Effector CD4-positive, alpha-beta T cell (primary cell): ENCODE measurements at regions not wholly inside any gene's neighbourhood (a gene's known extent, or its start where the extent isn't known, plus 50 kb on each side); places are given as distances from the start of the nearest gene placed in this dataset.
"Not testable (repeated sequence)": the region's sequence is repeated elsewhere in the genome, so short reads cannot be mapped to it uniquely, and the experiment has no call there.

Experiments
- DNase-seq: peaks from one replicate; pipeline ENCODE4 v3.0.0-alpha.2; 2020

DNA sequence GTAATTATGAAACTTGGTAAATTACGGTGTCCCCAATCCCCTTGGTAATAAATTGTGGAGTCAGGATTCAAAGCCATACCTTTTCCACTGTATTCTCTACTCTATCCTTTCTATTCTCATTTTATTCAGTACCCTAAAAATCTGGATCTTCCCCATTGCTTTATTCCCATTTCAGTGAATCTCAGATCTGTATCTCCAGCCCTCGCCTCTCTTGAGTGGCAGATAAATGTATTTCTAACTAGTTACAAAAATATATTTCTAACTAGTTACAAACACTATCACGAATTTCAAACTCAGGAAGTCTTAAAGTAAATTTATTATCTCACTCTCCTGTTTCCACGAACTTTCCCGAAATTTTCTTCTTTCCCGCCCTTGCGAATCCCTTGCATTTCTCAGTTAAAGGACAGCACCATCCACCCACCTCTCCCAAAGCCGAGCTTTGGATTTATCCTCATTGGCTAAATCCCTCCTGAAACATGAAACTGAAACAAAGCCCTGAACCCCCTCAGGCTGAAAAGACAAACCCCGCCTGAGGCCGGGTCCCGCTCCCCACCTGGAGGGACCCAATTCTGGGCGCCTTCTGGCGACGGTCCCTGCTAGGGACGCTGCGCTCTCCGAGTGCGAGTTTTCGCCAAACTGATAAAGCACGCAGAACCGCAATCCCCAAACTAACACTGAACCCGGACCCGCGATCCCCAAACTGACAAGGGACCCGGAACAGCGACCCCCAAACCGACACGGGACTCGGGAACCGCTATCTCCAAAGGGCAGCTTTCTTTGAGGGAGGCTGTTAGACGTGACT is 164.3 kb upstream of the PABPC3 start:
- no peak for DNase-seq

DNA sequence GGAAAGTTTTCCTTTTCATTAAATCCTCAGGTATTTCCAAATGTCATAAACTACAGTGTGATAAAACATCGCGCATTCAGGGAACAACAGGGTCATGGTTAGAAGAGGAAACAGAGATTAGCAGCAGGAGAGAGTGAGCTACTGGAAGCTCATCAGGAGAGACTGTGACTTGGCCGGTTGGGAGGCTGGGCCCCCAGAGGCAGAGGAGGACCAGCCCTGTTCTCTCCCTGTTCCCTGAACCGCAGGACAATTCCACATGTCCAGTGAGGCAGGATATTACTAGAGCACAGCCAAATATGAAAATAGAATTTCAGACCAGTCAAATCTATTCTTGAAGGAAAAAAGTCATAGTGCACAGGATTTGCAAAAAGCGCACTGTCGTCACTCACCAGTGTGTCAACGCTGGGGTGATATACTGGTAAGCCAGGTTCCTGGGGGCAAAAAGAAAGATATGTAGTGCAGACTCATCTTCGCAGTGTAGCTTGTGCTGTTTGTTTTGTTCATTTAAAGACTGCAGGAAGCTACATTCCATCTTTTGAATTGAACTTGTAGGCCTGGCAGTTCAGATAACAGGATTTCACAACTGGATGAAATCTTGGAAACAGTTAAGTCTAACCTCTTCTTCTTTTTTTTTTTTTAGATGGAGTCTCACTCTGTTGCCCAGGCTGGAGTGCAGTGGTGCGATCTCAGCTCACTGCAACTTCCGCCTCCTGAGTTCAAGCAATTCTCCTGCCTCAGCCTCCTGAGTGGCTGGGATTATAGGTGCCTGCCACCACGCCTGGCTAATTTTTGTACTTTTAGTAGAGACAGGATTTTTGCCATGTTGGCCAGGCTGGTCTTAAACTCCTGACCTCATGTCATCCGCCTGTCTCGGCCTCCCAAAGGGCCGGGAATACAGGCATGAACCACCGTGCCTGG is 162.6 kb upstream of the PABPC3 start:
- not testable (repeated sequence) for DNase-seq

DNA sequence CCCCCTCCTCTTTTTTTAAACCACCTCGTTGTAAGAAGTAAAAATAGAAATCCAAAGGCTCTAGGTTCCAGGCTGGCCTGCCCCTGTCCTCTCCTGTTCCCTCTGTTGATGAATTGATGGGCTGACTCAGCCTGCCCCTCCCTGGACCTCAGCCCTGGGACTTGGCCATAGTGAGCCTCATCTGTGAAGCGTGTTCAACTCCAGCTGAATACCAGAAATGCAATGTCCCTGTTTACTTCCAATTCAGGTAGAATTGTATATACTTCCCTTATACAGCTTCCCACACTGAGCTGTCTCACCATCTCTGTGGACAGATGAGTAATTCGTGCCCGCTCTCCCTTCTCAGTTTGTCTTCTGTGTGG is 161.9 kb upstream of the PABPC3 start:
- not testable (repeated sequence) for DNase-seq

DNA sequence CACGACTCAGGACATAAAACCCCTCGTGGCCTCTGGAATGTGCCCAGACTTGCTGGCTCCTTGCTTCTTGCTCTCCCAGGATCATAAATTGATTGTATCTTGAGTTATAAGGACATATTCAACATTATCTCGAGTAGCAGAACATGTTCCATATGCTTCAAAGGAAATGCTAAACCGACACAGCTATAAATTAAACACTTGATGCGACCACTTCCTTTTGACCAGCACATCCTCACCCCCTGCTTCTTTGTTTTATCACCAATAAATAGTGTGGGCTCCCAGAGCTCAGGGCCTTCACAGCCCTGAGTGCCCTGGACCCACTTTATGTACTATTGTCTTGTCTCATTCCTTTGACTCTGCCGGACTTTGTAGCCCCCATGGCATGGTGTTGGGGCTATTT is 157.0 kb upstream of the PABPC3 start:
- DNase-seq: no peak

DNA sequence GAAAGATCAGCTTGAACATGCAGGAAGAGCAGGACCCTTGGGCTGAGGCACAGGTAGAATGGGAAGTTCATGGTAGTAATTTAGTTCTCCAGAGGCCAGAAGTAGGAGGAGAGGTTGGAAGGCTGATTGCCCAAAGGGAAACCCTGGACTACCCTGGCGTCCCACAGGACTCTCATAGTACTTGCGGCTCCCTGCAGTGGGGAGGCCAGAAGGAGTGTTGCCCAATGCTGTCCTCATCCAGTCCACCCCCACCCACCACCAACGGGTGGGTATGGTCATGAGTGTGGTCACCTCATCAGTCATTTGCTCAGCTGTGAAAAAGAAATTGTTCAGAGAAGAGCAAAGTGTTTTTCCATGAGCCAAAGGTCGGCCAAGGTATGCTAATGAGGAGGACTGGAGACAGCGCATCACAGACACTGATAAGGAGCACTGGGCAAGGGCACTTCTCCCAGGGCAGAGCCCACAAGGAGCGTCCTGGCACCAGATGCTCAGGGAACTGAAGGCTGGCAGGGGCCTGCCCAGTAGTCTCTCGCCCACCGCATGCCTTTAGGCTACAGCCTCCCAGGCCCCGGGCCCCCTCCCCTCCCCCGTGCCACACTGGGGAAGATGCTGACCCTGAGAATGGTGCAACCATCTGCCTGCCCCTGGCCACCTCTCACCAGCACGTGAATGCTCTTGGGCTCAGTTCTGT is 154.8 kb upstream of the PABPC3 start:
- not testable (repeated sequence) for DNase-seq

DNA sequence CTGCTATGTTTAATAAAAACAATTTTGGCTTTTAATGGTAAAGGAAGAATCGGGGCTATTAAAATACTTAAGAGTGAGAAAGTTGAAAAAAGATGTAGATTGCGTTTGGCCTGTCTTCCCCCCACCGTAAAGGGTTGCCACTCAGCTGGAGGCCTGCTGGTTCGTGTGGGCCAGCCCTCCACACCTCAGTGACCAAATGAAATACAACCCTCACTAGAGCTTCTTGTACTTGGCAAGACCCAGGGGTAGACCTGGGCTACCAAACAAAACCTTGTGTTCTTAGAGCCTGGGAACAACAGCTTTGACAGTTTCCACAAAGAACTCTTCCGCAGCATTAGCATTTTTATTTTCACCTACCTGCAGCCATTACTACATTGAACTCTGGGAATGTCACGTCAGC is 152.8 kb upstream of the PABPC3 start:
- no peak for DNase-seq

DNA sequence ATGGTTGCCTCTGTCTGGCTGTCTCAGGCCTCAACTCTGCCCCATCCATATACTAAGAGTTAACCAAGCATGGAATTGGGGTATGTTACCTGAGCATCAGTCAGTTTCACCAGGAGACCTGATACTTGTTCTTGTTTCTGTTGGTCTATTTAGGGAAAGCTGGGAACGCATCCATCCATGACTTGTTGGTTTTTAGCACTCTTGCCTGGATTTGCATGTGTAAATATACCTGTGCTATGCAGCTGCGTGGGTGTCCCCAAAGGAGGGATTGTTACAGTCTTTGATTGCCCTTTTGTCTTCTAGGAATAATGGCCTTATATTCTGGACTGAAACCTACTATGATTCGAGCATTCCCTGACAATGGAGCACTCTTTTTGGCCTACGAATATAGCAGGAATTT is 151.9 kb upstream of the PABPC3 start:
- DNase-seq: not testable (repeated sequence)

DNA sequence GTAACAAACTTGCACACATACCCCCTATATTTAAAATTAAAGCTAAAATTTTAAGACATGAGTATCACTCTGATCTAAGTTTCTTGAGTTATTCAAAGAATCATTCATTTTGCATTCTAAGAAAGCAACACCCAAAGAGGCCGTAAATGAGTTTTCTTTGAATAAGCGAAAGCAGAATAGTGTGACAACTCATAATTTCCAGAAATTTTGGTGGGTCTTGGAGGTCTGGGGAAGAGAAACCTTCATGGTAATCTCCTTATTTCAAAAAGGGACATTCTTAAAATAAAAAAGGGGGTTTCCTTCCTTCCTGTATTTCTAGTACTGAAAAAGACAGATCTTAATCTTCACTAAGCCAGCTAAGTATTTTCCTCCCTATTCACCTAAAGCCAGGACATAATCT is 147.0 kb upstream of the PABPC3 start:
- DNase-seq: not testable (repeated sequence)

DNA sequence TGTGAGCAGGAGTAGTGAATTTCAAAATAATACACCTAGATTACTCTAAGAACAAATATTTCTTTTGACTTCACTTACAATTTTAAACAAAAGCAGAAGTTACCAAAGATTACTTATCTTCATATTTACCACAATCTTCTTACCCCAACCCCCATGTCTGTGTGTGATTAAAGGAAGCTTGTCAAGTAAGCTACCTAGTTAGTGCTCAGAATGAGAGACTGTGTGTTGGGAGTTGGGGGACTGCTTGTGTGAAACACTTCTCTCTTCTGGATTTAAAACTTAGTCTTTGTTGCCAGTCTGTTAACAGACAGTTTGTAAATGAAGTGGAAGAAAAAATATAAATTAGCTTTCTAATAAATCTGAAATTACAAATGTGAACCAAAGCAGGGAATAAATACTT is 145.3 kb upstream of the PABPC3 start:
- not testable (repeated sequence) for DNase-seq

DNA sequence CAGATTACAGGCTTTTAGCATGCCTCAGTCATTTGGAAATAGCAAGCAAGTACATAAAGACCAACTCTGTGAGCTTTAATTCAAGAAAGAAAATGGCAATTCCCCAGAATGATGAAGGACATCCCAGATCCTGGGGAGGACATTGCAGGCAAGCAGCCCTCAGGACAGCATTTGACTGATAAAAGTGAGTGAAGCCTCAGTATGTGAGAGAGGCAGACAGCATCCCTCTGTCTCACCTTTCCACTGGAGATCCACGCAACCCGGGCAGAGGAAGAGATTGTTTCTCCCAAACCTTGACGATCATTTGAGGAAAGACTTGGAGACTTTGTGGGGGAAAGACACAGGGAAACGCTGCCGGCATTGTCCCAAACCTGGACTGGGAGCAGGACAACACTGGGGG is 128.0 kb upstream of the PABPC3 start:
- DNase-seq: not testable (repeated sequence)

DNA sequence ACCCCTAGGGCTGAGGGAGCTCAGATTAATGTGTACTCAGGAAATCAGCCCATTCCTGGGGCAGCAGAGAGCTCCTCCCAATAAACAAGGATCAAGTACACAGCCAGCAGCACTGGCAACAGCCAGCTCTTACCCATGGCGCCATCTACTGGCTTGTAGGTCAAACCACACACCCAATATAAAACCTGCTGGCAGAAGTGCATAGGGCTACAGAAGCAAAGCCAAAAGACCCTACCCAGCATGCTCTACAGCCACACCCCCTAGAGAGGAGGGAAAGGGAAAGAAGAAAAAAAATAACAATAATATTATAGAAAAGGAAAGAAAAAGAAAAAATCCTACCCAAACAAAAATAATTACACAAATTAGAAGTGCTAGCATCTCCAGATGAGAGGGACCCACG is 127.5 kb upstream of the PABPC3 start:
- not testable (repeated sequence) for DNase-seq

DNA sequence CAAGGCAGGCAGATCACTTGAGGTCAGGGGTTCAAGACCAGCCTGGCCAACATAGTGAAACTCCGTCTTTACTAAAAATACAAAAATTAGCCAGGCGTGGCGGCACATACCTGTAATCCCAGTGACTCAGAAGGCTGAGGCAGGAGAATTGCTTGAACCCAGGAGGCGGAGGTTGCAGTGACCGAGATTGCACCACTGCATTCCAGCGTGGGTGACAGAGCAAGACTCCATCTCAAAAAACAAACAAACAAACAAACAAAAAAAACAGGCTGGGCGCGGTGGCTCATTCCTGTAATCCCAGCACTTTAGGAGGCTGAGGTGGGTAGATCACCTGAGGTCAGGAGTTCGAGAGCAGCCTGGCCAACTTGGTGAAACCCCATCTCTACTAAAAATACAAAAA is 122.8 kb upstream of the PABPC3 start:
- DNase-seq: not testable (repeated sequence)

DNA sequence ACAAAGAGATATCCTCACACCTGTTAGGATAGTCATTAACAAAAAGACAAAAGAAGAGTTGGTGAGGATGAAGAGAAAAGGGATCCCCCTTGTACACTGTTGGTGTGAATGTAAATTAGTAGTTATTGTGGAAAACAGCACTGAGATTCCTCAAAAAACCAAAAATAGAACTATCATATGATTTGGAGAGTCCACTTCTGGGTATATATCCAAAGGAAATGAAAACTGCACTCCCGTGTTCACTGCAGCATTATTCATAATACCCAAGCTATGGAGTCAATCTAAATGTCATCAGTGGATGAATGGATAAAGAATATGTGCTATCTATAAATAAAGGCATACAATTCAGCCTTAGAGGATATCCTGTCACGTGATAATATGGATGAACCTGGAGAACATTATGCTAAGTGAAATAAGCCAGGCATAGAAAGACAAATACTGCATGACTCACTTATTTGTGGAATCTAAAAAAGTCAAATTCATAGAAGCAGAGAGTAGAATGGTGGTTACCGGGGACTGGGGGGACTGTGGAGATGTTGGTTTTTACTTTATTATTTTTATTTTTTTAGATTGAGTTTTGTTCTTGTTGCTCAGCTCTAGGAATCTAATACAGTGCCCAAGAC is 114.6 kb upstream of the PABPC3 start:
- not testable (repeated sequence) for DNase-seq

DNA sequence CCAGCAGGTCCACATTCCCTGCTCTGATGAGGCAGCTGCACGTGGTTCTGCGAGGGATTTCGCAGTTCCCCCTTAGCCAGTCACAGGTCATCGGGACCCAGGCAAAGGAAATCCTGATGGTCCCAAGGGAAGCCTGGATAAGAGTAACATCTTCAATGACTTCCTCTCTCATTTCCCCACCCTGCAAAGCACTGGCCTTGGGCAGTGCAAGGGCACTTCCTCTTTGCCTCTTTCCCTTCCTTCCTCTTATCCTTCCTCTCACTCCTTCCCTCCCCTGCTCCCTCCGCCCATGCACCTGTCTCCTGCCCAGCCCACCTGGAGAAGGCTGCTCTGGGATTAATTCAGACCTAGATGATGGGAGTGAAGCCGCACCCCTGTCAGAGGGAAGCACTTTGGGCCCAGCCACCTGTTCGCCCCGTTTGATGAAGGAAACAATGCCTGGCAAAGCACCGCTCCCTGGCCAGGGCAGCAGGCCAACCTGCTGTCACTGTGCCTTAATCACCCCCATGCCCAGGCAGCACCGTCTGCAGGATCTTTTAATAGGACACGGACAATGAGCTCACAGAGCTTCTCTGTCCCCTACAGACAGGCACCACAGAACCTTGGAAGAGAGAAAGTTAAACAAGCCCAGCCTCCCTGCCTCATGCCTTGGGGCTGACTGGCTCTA is 113.5 kb upstream of the PABPC3 start:
- no peak for DNase-seq

DNA sequence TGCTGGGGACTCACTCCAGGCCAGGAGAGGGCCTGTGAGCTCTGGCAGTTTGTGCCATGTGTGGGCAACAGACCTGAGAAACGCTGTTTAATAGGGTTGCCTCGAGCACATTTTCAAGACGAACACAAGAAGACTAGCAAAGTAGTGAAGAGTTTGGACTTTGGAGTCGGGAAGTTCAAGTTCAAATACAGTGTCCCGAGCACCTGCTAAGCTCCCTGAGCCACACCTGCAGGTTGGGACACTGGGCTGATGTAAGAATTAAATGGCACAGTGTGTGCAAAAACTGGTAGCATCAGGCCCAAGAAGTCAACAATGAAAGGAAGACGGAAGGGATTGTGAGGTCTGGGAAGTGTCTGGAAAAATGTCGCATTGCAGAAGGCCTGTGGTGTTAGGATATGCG is 112.8 kb upstream of the PABPC3 start:
- DNase-seq: no peak

DNA sequence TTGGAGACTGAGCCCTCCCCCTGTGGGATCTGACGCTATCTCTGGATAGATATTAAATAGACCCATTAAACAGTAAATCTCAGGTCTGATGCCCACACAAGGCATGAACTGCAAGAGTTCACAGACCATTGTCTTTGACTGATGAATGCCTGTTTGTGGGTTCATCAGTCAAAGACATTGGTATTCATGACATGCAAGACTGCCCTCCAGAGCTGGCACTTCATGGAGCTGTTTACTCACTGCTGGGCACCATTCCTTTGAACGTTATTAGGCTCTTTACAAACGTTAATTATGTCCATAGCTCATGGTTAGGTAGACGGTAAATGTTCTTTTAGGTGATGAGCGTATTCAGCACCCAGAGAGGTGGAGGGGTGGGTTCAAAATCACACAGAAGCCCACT is 111.8 kb upstream of the PABPC3 start:
- no peak for DNase-seq

DNA sequence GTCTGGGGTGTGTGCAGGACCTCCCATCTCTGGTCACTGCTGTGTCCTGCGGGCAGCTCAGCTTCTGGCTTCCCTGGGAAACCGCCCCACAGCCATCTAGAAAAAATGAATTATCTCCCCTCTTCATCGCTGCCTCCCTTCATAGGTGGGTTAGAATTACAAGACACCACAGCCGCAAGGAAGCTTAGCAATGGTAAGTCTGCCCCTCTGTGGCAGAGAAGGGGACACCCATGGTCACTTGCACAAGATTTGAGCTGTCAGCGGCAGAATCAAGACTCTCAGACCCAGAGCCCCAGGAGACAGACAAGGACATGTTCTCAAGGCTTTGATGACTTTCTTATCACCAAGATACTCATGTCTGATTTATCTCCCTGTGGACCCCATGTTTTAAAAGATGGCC is 110.8 kb upstream of the PABPC3 start:
- DNase-seq: no peak

DNA sequence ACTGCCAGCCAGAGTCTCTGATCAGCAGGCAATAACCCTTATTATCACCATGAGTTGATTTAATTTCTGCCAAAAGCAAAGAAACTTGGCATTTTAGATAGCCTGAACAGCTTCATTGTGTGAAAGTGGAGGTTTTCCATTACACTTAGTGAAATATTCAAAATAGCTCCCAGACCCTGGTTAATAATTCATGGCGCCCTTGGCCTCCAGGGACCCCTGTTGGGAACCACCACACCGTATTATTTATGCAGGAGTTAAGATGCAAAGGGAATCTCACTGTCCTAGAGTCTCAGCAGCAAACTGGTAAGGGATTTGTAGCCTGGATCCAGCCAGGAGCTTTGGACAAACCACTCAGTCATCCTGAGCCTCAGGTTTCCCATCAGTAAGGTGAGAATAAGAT is 110.0 kb upstream of the PABPC3 start:
- DNase-seq: no peak

DNA sequence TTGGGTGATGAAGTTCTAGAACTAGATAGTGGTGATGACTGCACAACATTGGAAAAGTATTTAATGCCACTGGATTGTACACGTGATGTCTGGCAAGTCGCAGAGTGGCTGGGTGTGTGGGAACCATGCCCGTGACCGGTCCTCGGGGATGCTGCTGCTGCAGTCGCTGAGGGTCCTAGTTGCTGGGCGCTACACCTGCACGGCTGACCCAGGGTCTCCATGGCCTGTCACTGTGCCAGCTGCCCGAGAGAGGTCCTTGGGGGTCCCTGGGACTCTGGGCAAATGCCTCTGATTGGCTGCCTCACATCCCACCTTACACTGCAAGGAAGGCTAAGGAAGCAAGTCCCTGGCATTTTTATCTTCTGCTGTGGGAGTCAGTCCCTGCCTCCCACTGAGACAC is 109.1 kb upstream of the PABPC3 start:
- no peak for DNase-seq

DNA sequence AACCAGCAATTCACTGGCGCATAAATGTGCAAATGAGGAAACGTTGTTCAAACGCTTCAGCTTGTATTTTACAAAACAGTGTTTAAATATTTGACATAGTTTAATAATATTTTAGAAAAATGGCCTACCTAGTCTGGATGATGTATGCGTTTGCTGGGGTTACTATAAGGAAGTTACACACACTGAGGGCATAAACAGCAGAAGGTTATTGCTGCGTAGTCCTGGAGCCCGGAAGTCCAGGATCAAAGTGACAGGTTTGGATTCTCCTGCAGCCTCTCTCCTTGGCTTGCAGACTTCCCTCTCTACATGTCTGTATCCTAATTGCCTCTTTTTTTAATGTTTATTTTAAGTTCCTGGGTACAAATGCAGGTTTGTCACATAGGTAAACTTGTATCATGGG is 106.0 kb upstream of the PABPC3 start:
- DNase-seq: not testable (repeated sequence)

DNA sequence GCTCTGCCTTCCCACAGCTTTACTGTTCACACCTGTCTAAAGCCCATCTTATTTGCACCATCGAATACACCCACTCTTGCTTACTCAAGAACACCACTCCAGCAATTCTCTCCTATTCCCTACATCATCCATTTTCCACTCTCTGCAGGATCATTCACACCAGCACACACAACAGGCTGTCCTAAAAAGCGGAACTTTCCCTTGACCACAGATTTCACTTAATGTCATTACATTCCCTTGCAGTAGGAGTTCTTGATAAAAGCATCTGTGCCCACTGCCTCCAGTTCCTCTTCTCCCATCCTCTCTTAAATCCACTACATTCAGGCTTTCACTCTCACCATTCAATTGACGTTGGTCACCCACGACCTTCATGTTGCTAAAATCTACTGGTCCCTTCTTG is 103.0 kb upstream of the PABPC3 start:
- DNase-seq: not testable (repeated sequence)

DNA sequence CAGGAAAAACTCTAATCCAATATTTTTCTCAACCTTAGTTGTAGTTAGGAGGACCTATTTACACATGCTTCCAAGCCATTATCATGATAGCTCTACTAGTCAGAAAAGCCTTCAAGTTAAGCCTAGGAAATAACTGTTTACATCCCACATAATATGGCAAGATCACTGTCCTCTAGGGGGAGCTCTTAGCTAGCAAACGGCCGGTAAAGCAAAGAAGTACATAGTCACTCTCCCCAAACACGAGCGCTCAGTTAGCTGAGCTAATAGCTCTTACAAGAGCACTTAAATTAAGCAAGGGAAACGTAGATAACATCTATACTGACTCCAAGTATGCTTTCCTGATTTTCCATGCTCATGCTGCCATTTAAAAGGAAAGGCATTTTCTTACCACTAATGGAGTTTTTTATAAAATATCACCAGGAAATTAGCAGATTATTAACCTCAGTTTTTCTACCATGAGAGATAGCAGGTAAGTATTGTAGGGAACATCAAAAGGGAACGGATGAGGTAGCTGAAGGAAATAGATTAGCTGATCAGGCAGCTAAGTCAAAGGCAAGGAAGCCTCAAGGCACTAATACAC is 100.6 kb upstream of the PABPC3 start:
- DNase-seq: peak; percentile 57
